DND-41 (cell line): ENCODE measurements at regions not wholly inside any gene's neighbourhood (a gene's known extent, or its start where the extent isn't known, plus 50 kb on each side); places are given as distances from the start of the nearest gene placed in this dataset.

ENCODE experiments used
- ATAC-seq: fragments of 200-7000 bp; cut with Tn5 transposase; 3 replicates; pipeline ENCODE4 v1.9.1; 2021; ENCODE audit warnings: low read depth; ENCODE audit not compliant: insufficient read depth
- DNase-seq: peaks from one replicate; pipeline ENCODE4 v3.0.0-alpha.2; 2020
- H2AFZ ChIP-seq: 2 replicates; pipeline ENCODE4 v1.6.0; 2012; ENCODE audit warnings: low read depth, low read length
- H3K27ac ChIP-seq: 2 replicates; pipeline ENCODE4 v1.5.1; 2012; ENCODE audit warnings: low read length, inconsistent platforms
- H3K27me3 ChIP-seq: fragments of 200-600 bp; sonication (generic); 2 replicates; pipeline ENCODE4 v1.6.0; 2012; ENCODE audit warnings: low read length, mild to moderate bottlenecking, inconsistent platforms; ENCODE audit not compliant: insufficient read depth, poor library complexity
- H3K36me3 ChIP-seq: 2 replicates; pipeline ENCODE4 v1.5.1; 2012; ENCODE audit warnings: low read length, inconsistent platforms; ENCODE audit not compliant: insufficient read depth
- H3K4me1 ChIP-seq: 2 replicates; pipeline ENCODE4 v1.5.1; 2012; ENCODE audit warnings: mild to moderate bottlenecking, low read length; ENCODE audit not compliant: insufficient read depth
- H3K4me2 ChIP-seq: 2 replicates; pipeline ENCODE4 v1.6.0; 2012; ENCODE audit warnings: mild to moderate bottlenecking, moderate library complexity, low read length, inconsistent platforms; ENCODE audit not compliant: insufficient read depth
- H3K4me3 ChIP-seq, 2 experiments: fragments of 200-600 bp in 1 of 2; shearing (Covaris generic) in 1 of 2; 2 replicates each; pipeline ENCODE4 v1.5.1; 2012 to 2016; ENCODE audit warnings: inconsistent platforms in 2 of 2, low read length in 2 of 2, mild to moderate bottlenecking in 2 of 2, low read depth in 1 of 2, moderate library complexity in 1 of 2
- H3K79me2 ChIP-seq: 2 replicates; pipeline ENCODE4 v1.6.0; 2012; ENCODE audit warnings: low read length, inconsistent platforms; ENCODE audit not compliant: insufficient read depth
- H3K9ac ChIP-seq: 2 replicates; pipeline ENCODE4 v1.6.0; 2012; ENCODE audit warnings: low read depth, mild to moderate bottlenecking, inconsistent platforms, low read length, moderate library complexity
- H3K9me3 ChIP-seq: 2 replicates; pipeline ENCODE4 v1.5.1; 2012; ENCODE audit warnings: low read length, moderate library complexity, mild to moderate bottlenecking, inconsistent platforms; ENCODE audit not compliant: insufficient read depth, severe bottlenecking
- H4K20me1 ChIP-seq: 2 replicates; pipeline ENCODE4 v1.6.0; 2012; ENCODE audit warnings: low read length; ENCODE audit not compliant: insufficient read depth
- CTCF ChIP-seq: IDR thresholded peaks from 2 replicates; pipeline ENCODE4 v1.5.1; 2012; ENCODE audit warnings: borderline replicate concordance, low read length, moderate library complexity, mild to moderate bottlenecking; ENCODE audit not compliant: poor library complexity, severe bottlenecking; ENCODE audit errors: extremely low read depth
- EZH2 ChIP-seq: IDR thresholded peaks from 3 replicates; pipeline ENCODE4 v1.6.1; 2012; ENCODE audit warnings: borderline replicate concordance, low read depth, mild to moderate bottlenecking, moderate library complexity, low read length, inconsistent platforms; ENCODE audit not compliant: severe bottlenecking

- H2AFZ ChIP-seq, result no peak overlapping the region
- no peaks in the 10 kb centered on the region for H3K4me1 ChIP-seq
- TF ChIP-seq EZH2, result no peak
- no peak for TF ChIP-seq CTCF
- H3K79me2 ChIP-seq, result no peaks in the 10 kb centered on the region
- H3K36me3 ChIP-seq, result no peaks in the 10 kb centered on the region
- no peak overlapping the region for H3K9ac ChIP-seq
- DNase-seq (no peak), ATAC-seq (no peak)
- no peaks in the 10 kb centered on the region for H3K9me3 ChIP-seq
- H3K4me2 ChIP-seq, result no peak overlapping the region
- no peak overlapping the region for H3K27ac ChIP-seq
- H3K27me3 ChIP-seq, result no peaks in the 10 kb centered on the region
- H3K4me3 ChIP-seq, result no peak overlapping the region
- no peaks in the 10 kb centered on the region for H4K20me1 ChIP-seq
These were observed 396.4 kb downstream of the LNPK start for GRCh38 chr2:175605640-175606009.

- no peak for DNase-seq
- H3K27me3 ChIP-seq, result no peaks in the 10 kb centered on the region
These were observed 400.1 kb downstream of the LNPK start for GRCh38 chr2:175601969-175602368.

GRCh38 chr2:175599966-175600831, 401.9 kb downstream of the LNPK start:
- Histone ChIP-seq H3K4me3 (no peak overlapping the region), H3K4me1 (no peaks in the 10 kb centered on the region), H3K9me3 (no peaks in the 10 kb centered on the region), H3K9ac (no peak overlapping the region), H2AFZ (no peak overlapping the region), H3K4me2 (no peak overlapping the region), H3K27me3 (no peaks in the 10 kb centered on the region), H3K36me3 (no peaks in the 10 kb centered on the region), H3K79me2 (no peaks in the 10 kb centered on the region), H4K20me1 (no peaks in the 10 kb centered on the region), H3K27ac (no peak overlapping the region)
- TF ChIP-seq EZH2 (no peak), CTCF (no peak)
- DNase-seq (no peak), ATAC-seq (no peak)

More at GRCh38 chr2:175601969-175602368, 400.1 kb downstream of the LNPK start:
- H3K79me2 ChIP-seq, result no peaks in the 10 kb centered on the region
- H3K4me3 ChIP-seq, result no peak overlapping the region
- no peak for TF ChIP-seq CTCF
- no peak for TF ChIP-seq EZH2
- H4K20me1 ChIP-seq, result no peaks in the 10 kb centered on the region
- H2AFZ ChIP-seq, result no peak overlapping the region
- H3K4me1 ChIP-seq, result no peaks in the 10 kb centered on the region
- H3K27ac ChIP-seq, result no peak overlapping the region
- no peak overlapping the region for H3K4me2 ChIP-seq
- no peaks in the 10 kb centered on the region for H3K36me3 ChIP-seq
- no peaks in the 10 kb centered on the region for H3K9me3 ChIP-seq
- no peak for ATAC-seq
- H3K9ac ChIP-seq, result no peak overlapping the region

GRCh38 chr2:175597286-175597685, 404.8 kb downstream of the LNPK start:
- no peak overlapping the region for H3K4me2 ChIP-seq
- DNase-seq (no peak), ATAC-seq (no peak)
- no peaks in the 10 kb centered on the region for H3K79me2 ChIP-seq
- no peaks in the 10 kb centered on the region for H3K27me3 ChIP-seq
- no peak overlapping the region for H3K27ac ChIP-seq
- H4K20me1 ChIP-seq, result no peaks in the 10 kb centered on the region
- no peaks in the 10 kb centered on the region for H3K4me1 ChIP-seq
- H3K36me3 ChIP-seq, result no peaks in the 10 kb centered on the region
- TF ChIP-seq EZH2, result no peak
- TF ChIP-seq CTCF, result no peak
- no peak overlapping the region for H3K4me3 ChIP-seq
- H2AFZ ChIP-seq, result no peak overlapping the region
- H3K9me3 ChIP-seq, result no peaks in the 10 kb centered on the region
- H3K9ac ChIP-seq, result no peak overlapping the region
